ENCODE measurements at regions not wholly inside any gene's neighbourhood (a gene's known extent, or its start where the extent isn't known, plus 50 kb on each side); places are given as distances from the start of the nearest gene placed in this dataset.

DNA sequence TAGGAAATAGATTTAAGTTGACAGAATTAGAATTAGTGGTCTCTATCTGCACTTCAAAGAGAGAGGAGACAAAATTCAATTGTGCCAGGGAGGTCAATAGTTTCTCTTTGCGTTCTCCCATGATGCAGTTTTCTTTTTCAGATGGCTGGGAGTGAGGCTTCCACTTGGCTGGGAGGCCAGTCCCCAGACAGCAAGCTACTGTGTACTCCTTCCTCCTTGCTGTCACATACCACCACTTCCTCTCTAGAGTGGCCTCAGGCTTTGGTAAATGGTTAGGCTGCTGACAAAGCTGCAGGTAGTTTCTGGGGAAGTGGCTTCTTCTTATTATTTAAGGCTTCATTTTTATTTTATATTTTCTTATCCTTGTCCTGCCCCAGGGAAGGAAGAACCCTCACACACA, 106.2 kb upstream of the HS3ST4 start:
- no peak for DNase-seq
- Histone ChIP-seq H3K4me3 (ENCODE audit: low read depth in 2 of 2, low read length in 1 of 2) (no peak overlapping the region), H3K27me3 (ENCODE audit: insufficient read depth) (no peaks in the 10 kb centered on the region), H2AFZ (ENCODE audit: low read depth) (no peak overlapping the region), H3K79me2 (ENCODE audit: insufficient read depth) (no peaks in the 10 kb centered on the region), H3K9me2 (no peaks in the 10 kb centered on the region), H3K9ac (no peak overlapping the region), H3K36me3 (replicated peaks in 1 of 2; ENCODE audit: control insufficient read depth in 1 of 2, insufficient read depth in 2 of 2, low read length in 1 of 2) (no peaks in the 10 kb centered on the region), H3K27ac (ENCODE audit: low read depth in 2 of 2, low read length in 1 of 2) (no peak overlapping the region), H3K9me3 (no peaks in the 10 kb centered on the region), H3K4me2 (no peak overlapping the region), H3K4me1 (ENCODE audit: control insufficient read depth in 1 of 2, insufficient read depth in 2 of 2, low read depth in 1 of 2, low read length in 1 of 2) (no peaks in the 10 kb centered on the region), H3F3A (replicated peaks; ENCODE audit: insufficient read depth) (no peaks in the 10 kb centered on the region), H4K20me1 (ENCODE audit: insufficient read depth) (no peaks in the 10 kb centered on the region)
- ChIA-PET CTCF (no interaction called here), POLR2A (no interaction called here)
- WGBS (ENCODE audit: low lambda C conversion rate) = 8% methylated on average over 1 of the region's 1 CpG
- TF ChIP-seq TCF12 (IDR thresholded peaks at IDR 0.05) (no peak), NRF1 (IDR thresholded peaks at IDR 0.05; ENCODE audit: low read depth, low read length) (no peak), JUND (IDR thresholded peaks at IDR 0.05) (no peak)
- TF ChIP-seq, protein P1, sequence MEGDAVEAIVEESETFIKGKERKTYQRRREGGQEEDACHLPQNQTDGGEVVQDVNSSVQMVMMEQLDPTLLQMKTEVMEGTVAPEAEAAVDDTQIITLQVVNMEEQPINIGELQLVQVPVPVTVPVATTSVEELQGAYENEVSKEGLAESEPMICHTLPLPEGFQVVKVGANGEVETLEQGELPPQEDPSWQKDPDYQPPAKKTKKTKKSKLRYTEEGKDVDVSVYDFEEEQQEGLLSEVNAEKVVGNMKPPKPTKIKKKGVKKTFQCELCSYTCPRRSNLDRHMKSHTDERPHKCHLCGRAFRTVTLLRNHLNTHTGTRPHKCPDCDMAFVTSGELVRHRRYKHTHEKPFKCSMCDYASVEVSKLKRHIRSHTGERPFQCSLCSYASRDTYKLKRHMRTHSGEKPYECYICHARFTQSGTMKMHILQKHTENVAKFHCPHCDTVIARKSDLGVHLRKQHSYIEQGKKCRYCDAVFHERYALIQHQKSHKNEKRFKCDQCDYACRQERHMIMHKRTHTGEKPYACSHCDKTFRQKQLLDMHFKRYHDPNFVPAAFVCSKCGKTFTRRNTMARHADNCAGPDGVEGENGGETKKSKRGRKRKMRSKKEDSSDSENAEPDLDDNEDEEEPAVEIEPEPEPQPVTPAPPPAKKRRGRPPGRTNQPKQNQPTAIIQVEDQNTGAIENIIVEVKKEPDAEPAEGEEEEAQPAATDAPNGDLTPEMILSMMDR (IDR thresholded peaks at IDR 0.05) = no peak
- TF ChIP-seq, protein P2, sequence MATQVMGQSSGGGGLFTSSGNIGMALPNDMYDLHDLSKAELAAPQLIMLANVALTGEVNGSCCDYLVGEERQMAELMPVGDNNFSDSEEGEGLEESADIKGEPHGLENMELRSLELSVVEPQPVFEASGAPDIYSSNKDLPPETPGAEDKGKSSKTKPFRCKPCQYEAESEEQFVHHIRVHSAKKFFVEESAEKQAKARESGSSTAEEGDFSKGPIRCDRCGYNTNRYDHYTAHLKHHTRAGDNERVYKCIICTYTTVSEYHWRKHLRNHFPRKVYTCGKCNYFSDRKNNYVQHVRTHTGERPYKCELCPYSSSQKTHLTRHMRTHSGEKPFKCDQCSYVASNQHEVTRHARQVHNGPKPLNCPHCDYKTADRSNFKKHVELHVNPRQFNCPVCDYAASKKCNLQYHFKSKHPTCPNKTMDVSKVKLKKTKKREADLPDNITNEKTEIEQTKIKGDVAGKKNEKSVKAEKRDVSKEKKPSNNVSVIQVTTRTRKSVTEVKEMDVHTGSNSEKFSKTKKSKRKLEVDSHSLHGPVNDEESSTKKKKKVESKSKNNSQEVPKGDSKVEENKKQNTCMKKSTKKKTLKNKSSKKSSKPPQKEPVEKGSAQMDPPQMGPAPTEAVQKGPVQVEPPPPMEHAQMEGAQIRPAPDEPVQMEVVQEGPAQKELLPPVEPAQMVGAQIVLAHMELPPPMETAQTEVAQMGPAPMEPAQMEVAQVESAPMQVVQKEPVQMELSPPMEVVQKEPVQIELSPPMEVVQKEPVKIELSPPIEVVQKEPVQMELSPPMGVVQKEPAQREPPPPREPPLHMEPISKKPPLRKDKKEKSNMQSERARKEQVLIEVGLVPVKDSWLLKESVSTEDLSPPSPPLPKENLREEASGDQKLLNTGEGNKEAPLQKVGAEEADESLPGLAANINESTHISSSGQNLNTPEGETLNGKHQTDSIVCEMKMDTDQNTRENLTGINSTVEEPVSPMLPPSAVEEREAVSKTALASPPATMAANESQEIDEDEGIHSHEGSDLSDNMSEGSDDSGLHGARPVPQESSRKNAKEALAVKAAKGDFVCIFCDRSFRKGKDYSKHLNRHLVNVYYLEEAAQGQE (IDR thresholded peaks at IDR 0.05; ENCODE audit: low read depth, low read length) = no peak
- TF ChIP-seq, protein P3, sequence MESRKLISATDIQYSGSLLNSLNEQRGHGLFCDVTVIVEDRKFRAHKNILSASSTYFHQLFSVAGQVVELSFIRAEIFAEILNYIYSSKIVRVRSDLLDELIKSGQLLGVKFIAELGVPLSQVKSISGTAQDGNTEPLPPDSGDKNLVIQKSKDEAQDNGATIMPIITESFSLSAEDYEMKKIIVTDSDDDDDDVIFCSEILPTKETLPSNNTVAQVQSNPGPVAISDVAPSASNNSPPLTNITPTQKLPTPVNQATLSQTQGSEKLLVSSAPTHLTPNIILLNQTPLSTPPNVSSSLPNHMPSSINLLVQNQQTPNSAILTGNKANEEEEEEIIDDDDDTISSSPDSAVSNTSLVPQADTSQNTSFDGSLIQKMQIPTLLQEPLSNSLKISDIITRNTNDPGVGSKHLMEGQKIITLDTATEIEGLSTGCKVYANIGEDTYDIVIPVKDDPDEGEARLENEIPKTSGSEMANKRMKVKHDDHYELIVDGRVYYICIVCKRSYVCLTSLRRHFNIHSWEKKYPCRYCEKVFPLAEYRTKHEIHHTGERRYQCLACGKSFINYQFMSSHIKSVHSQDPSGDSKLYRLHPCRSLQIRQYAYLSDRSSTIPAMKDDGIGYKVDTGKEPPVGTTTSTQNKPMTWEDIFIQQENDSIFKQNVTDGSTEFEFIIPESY (IDR thresholded peaks at IDR 0.05; ENCODE audit: borderline replicate concordance, low read depth) = no peak
- TF ChIP-seq, protein P4, sequence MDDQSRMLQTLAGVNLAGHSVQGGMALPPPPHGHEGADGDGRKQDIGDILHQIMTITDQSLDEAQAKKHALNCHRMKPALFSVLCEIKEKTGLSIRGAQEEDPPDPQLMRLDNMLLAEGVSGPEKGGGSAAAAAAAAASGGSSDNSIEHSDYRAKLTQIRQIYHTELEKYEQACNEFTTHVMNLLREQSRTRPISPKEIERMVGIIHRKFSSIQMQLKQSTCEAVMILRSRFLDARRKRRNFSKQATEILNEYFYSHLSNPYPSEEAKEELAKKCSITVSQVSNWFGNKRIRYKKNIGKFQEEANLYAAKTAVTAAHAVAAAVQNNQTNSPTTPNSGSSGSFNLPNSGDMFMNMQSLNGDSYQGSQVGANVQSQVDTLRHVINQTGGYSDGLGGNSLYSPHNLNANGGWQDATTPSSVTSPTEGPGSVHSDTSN (IDR thresholded peaks at IDR 0.05) = no peak

GRCh38 chr16:25580041-25580440, 111.7 kb upstream of the HS3ST4 start:
- Histone ChIP-seq H3K9me2 (no peaks in the 10 kb centered on the region), H3K4me3 (ENCODE audit: low read depth in 2 of 2, low read length in 1 of 2) (no peak overlapping the region), H2AFZ (ENCODE audit: low read depth) (no peak overlapping the region), H3K79me2 (ENCODE audit: insufficient read depth) (no peaks in the 10 kb centered on the region), H3K9me3 (no peaks in the 10 kb centered on the region), H4K20me1 (ENCODE audit: insufficient read depth) (no peaks in the 10 kb centered on the region), H3K4me2 (no peak overlapping the region), H3K4me1 (ENCODE audit: control insufficient read depth in 1 of 2, insufficient read depth in 2 of 2, low read depth in 1 of 2, low read length in 1 of 2) (no peaks in the 10 kb centered on the region), H3K9ac (no peak overlapping the region), H3K27ac (ENCODE audit: low read depth in 2 of 2, low read length in 1 of 2) (no peak overlapping the region), H3K27me3 (ENCODE audit: insufficient read depth) (no peaks in the 10 kb centered on the region; the same call in 1 of the 2 replicates), H3K36me3 (replicated peaks in 1 of 2; ENCODE audit: control insufficient read depth in 1 of 2, insufficient read depth in 2 of 2, low read length in 1 of 2) (no peaks in the 10 kb centered on the region), H3F3A (replicated peaks; ENCODE audit: insufficient read depth) (no peaks in the 10 kb centered on the region)
- ChIA-PET POLR2A (no interaction called here), CTCF (no interaction called here)
- WGBS (ENCODE audit: low lambda C conversion rate) = 25% methylated on average over 14 of the region's 14 CpGs
- DNase-seq = no peak
- TF ChIP-seq TEAD4 (IDR thresholded peaks at IDR 0.05; ENCODE audit: borderline replicate concordance, insufficient read depth) = no peak
- TF ChIP-seq, protein P4 (IDR thresholded peaks at IDR 0.05) = no peak
- TF ChIP-seq FOSL2 (IDR thresholded peaks at IDR 0.05; ENCODE audit: borderline replicate concordance, low read depth) = no peak
- no peak for TF ChIP-seq RFX5 (IDR thresholded peaks at IDR 0.05; ENCODE audit: low read length)
- no peak for TF ChIP-seq EZH2phosphoT487 (IDR thresholded peaks at IDR 0.05; ENCODE audit: borderline replicate concordance, low read depth)
- no peak for TF ChIP-seq FOXM1 (IDR thresholded peaks at IDR 0.05; ENCODE audit: low read depth)
- TF ChIP-seq, protein P5, sequence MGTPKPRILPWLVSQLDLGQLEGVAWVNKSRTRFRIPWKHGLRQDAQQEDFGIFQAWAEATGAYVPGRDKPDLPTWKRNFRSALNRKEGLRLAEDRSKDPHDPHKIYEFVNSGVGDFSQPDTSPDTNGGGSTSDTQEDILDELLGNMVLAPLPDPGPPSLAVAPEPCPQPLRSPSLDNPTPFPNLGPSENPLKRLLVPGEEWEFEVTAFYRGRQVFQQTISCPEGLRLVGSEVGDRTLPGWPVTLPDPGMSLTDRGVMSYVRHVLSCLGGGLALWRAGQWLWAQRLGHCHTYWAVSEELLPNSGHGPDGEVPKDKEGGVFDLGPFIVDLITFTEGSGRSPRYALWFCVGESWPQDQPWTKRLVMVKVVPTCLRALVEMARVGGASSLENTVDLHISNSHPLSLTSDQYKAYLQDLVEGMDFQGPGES (IDR thresholded peaks at IDR 0.05; ENCODE audit: low read depth, low read length) = no peak
- TF ChIP-seq RCOR1 (IDR thresholded peaks at IDR 0.05; ENCODE audit: low read length) = no peak
- TF ChIP-seq FOXJ3 (CRISPR knock-in tag; IDR thresholded peaks at IDR 0.05) = no peak
- no peak for TF ChIP-seq MXI1 (IDR thresholded peaks at IDR 0.05; ENCODE audit: low read depth, low read length)
- TF ChIP-seq JUND (IDR thresholded peaks at IDR 0.05) = no peak

Data from SK-N-SH (cell line).